Osteoblast (primary cell): ENCODE measurements at regions not wholly inside any gene's neighbourhood (a gene's known extent, or its start where the extent isn't known, plus 50 kb on each side); places are given as distances from the start of the nearest gene placed in this dataset.
"Not testable (repeated sequence)": the region's sequence is repeated elsewhere in the genome, so short reads cannot be mapped to it uniquely, and the experiment has no call there.

Experiments
- DNase-seq: peaks from one replicate; pipeline ENCODE4 v3.0.0; 2011; ENCODE audit warnings: low spot score, mixed read lengths; ENCODE audit not compliant: insufficient read length; ENCODE audit errors: missing footprints
- H2AFZ ChIP-seq: 2 replicates; pipeline ENCODE4 v1.6.0; 2011; ENCODE audit warnings: mild to moderate bottlenecking, low read length
- H3K27ac ChIP-seq: 2 replicates; pipeline ENCODE4 v1.5.1; 2011; ENCODE audit warnings: mild to moderate bottlenecking, low read depth, low read length, moderate library complexity
- H3K27me3 ChIP-seq: 2 replicates; pipeline ENCODE4 v1.6.0; 2012; ENCODE audit warnings: mild to moderate bottlenecking, control low read depth, inconsistent platforms, low read length, moderate library complexity; ENCODE audit not compliant: insufficient read depth
- H3K36me3 ChIP-seq: 2 replicates; pipeline ENCODE4 v1.5.1; 2011; ENCODE audit warnings: mild to moderate bottlenecking, low read length, control low read depth, moderate library complexity; ENCODE audit not compliant: insufficient read depth
- H3K4me1 ChIP-seq: 2 replicates; pipeline ENCODE4 v1.5.1; 2011; ENCODE audit warnings: mild to moderate bottlenecking, low read length, control low read depth, moderate library complexity; ENCODE audit not compliant: insufficient read depth
- H3K4me2 ChIP-seq: 2 replicates; pipeline ENCODE4 v1.6.0; 2011; ENCODE audit warnings: mild to moderate bottlenecking, low read length; ENCODE audit not compliant: insufficient read depth
- H3K4me3 ChIP-seq: fragments of 200-600 bp; sonication (generic); 3 replicates; pipeline ENCODE4 v1.5.1; 2012; ENCODE audit warnings: mild to moderate bottlenecking, low read length, inconsistent platforms; ENCODE audit not compliant: insufficient read depth
- H3K79me2 ChIP-seq: 2 replicates; pipeline ENCODE4 v1.6.0; 2012; ENCODE audit warnings: mild to moderate bottlenecking, low read length, control low read depth, inconsistent platforms; ENCODE audit not compliant: insufficient read depth
- H3K9me3 ChIP-seq: 2 replicates; pipeline ENCODE4 v1.5.1; 2011; ENCODE audit warnings: low read depth, low read length, control low read depth
- H4K20me1 ChIP-seq: 2 replicates; pipeline ENCODE4 v1.6.0; 2012; ENCODE audit warnings: mild to moderate bottlenecking, low read length, control low read depth; ENCODE audit not compliant: insufficient read depth
- TF ChIP-seq, protein P1 (sequence below): IDR thresholded peaks from 2 replicates; pipeline ENCODE4 v1.5.1; 2011; ENCODE audit warnings: mild to moderate bottlenecking, low read depth, low read length, moderate library complexity; ENCODE audit errors: extremely low read depth

DNA sequence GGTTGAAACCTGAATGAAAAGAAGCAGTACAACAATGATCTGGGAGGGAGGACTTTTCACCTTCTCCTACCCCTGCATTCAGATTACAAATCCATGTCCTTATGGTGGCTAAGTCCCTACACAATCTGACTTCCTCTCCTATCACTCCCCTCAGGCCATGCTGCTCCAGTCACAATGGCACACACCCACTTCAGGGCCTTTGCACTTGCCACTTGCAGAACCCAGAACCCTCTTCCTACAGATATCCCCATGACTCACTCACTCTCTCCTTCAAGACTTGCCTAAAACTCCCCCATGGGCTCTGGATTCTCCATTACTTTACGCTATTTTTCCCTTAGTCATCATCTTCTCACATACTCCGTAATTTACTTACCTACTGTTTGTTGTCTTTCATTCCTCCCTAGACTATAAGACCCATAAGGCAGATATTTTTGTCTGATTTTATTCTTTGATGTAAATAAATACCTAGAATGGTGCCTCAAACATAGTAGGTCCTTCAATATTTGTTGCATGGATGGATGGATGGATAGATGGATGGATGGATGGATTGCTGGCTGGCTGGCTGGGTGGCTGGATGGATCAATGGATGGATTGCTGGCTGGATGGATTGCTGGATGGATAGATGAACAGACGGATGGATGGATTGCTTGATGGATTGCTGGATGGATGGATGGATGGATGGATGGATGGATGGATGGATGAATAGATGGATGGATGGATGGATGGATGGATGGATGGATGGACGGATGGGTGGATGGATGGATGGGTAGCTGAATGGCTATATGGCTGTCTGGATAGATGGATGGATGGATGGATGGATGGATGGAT, 94.7 kb upstream of the NAV2 start:
- H4K20me1 ChIP-seq: no peaks in the 10 kb centered on the region
- no peaks in the 10 kb centered on the region for H3K36me3 ChIP-seq
- no peaks in the 10 kb centered on the region for H3K79me2 ChIP-seq
- peaks cover 13% of the 10 kb centered on the region for H3K4me1 ChIP-seq
- TF ChIP-seq, protein P1, sequence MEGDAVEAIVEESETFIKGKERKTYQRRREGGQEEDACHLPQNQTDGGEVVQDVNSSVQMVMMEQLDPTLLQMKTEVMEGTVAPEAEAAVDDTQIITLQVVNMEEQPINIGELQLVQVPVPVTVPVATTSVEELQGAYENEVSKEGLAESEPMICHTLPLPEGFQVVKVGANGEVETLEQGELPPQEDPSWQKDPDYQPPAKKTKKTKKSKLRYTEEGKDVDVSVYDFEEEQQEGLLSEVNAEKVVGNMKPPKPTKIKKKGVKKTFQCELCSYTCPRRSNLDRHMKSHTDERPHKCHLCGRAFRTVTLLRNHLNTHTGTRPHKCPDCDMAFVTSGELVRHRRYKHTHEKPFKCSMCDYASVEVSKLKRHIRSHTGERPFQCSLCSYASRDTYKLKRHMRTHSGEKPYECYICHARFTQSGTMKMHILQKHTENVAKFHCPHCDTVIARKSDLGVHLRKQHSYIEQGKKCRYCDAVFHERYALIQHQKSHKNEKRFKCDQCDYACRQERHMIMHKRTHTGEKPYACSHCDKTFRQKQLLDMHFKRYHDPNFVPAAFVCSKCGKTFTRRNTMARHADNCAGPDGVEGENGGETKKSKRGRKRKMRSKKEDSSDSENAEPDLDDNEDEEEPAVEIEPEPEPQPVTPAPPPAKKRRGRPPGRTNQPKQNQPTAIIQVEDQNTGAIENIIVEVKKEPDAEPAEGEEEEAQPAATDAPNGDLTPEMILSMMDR: no peak
- H3K9me3 ChIP-seq: no peaks in the 10 kb centered on the region
- H3K27me3 ChIP-seq: no peaks in the 10 kb centered on the region
- no peak overlapping the region for H3K4me3 ChIP-seq
- DNase-seq: no peak
- no peak overlapping the region for H2AFZ ChIP-seq
- no peak overlapping the region for H3K27ac ChIP-seq
- H3K4me2 ChIP-seq: no peak overlapping the region

DNA sequence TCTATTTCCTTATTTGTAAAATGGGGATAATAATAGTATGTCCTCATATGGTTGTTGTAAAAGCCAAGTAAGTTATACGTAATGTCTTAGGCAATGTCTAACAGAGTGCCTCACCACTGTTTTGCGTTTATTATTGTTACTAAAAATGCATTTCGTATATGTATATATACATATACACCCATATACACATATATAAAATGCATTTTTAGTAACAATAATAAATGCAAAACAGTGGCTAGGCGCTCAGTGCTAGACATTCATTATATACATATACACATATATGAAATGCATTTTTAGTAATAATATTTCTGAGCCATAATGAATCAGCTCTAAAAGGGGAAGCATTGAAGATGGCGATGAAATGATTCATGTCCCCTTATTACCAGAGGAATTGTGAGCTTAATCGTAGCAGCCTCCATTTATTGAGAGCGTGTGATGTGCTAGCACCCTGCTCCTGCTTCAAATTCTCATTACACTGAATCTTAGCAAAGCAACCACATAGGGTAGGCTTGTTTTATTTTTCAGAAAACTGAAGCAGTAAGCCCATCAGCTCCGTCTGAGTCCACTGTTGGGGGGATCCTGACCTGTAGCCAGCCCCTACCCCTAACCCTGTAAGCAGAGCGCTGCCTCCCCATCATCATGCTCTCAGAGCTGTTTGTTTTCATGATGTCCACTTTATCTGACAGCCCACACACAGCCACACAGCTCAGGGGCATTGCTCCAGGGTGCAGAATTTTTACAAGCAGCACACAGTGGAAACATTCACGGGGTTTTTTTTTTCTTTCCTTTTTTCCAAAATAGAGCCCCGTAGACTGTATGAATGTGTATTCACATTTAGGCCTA, 97.1 kb upstream of the NAV2 start:
- H2AFZ ChIP-seq: peak overlapping the region; percentile 74
- H3K9me3 ChIP-seq: no peaks in the 10 kb centered on the region
- H3K27ac ChIP-seq: peak overlapping the region; percentile 41
- no peaks in the 10 kb centered on the region for H4K20me1 ChIP-seq
- peaks cover 13% of the 10 kb centered on the region for H3K4me1 ChIP-seq
- TF ChIP-seq, protein P1: no peak
- peak overlapping the region; percentile 32 for H3K4me2 ChIP-seq
- H3K4me3 ChIP-seq: no peak overlapping the region
- no peaks in the 10 kb centered on the region for H3K27me3 ChIP-seq
- no peaks in the 10 kb centered on the region for H3K36me3 ChIP-seq
- no peaks in the 10 kb centered on the region for H3K79me2 ChIP-seq
- DNase-seq: peak; percentile 71

DNA sequence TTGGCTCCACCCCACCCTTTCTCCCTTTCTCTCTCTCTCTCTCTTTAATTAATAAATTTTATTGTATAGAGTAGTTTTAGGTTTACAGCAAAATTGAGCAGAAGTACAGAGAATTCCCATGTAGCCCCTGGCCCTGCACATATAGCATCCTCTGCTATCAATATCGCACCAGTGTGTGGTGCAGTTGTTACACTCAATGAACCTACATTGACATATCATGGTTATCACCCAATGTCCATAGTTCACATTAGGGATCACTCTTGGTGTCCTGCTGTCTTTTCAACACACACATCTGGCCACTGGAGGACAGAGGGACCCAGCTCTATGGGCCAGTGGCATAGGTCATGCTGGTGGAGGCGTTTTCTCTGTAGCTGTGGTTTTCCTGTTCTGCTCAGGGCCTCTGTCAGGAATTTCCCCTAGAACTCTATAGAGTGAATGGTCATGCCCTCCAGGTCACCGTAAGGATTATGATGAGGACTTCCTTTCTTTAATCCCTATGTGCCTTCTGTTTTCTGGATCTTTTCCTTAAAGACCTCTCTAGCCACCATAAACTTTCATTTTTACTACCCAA, 98.2 kb upstream of the NAV2 start:
- TF ChIP-seq, protein P1: no peak
- Histone ChIP-seq H3K4me3 (no peak overlapping the region), H3K4me2 (no peak overlapping the region), H3K9me3 (no peaks in the 10 kb centered on the region), H4K20me1 (no peaks in the 10 kb centered on the region), H3K27me3 (no peaks in the 10 kb centered on the region), H3K36me3 (no peaks in the 10 kb centered on the region), H2AFZ (no peak overlapping the region), H3K79me2 (no peaks in the 10 kb centered on the region), H3K4me1 (peaks cover 13% of the 10 kb centered on the region), H3K27ac (no peak overlapping the region)
- peak; percentile 54 for DNase-seq

DNA sequence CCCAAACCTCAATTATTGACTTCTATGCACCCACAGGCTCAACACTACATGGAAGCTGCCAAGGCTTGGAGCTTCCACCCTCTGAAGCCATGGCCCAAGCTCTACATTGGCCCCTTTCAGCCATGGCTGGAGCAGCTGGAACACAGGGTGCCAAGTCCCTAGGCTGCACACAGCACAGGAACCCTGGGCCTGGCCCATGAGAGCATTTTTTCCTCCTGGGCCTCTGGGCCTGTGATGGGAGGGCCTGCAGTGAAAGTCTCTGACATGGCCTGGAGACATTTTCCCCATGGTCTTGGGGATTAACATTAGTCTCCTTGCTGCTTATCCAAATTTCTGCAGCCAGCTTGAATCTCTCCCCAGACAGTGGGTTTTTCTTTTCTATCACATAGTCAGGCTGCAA, 100.6 kb upstream of the NAV2 start:
- not testable (repeated sequence) for H4K20me1 ChIP-seq, H3K4me3 ChIP-seq, H3K36me3 ChIP-seq, H3K9me3 ChIP-seq, DNase-seq, H3K4me2 ChIP-seq, H3K27me3 ChIP-seq, H2AFZ ChIP-seq, H3K27ac ChIP-seq, H3K79me2 ChIP-seq
- H3K4me1 ChIP-seq: peaks cover 13% of the 10 kb centered on the region
